ENCODE measurements at regions not wholly inside any gene's neighbourhood (a gene's known extent, or its start where the extent isn't known, plus 50 kb on each side); places are given as distances from the start of the nearest gene placed in this dataset.

- TF ChIP-seq REST (IDR thresholded peaks at IDR 0.05; ENCODE audit: borderline replicate concordance) (no peak), RAD21 (conservative IDR thresholded peaks at IDR 0.05) (no peak), CTCF (IDR thresholded peaks at IDR 0.05; ENCODE audit: poor library complexity, severe bottlenecking) (no peak), POLR2AphosphoS5 (IDR thresholded peaks at IDR 0.05) (no peak), EZH2 (IDR thresholded peaks at IDR 0.05; ENCODE audit: borderline replicate concordance, insufficient read depth, low read length, poor library complexity, severe bottlenecking) (no peak), SMC3 (conservative IDR thresholded peaks at IDR 0.05; ENCODE audit: poor library complexity) (no peak)
Measured at GRCh38 chr10:53003094-53003493, 230.5 kb upstream of the MBL2 start.
